T-helper 22 cell (primary cell): ENCODE measurements at regions not wholly inside any gene's neighbourhood (a gene's known extent, or its start where the extent isn't known, plus 50 kb on each side); places are given as distances from the start of the nearest gene placed in this dataset.
"Not testable (repeated sequence)": the region's sequence is repeated elsewhere in the genome, so short reads cannot be mapped to it uniquely, and the experiment has no call there.

ENCODE experiments used
- DNase-seq: peaks from one replicate; pipeline ENCODE4 v3.0.0-alpha.2; 2020; ENCODE audit warnings: low read depth

DNA sequence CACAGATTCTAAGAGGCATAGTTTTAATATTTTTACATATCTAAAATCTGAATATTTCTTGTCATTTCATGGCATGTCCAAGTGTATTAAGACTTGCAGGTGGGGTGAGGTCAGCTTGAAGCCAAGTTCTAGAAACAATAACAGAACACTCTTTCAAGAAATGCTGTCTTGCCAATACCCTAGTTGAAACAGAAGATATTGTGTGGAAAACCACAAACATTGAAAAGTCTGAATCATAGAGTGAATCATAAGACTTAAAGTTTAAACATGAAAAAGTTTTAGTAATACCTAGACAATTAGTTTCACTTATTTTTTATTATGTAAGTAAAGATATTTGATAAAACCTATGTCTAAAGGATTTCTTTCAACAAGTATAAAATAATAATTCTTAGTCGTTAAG is 191.5 kb upstream of the CAND1 start:
- DNase-seq, result no peak

DNA sequence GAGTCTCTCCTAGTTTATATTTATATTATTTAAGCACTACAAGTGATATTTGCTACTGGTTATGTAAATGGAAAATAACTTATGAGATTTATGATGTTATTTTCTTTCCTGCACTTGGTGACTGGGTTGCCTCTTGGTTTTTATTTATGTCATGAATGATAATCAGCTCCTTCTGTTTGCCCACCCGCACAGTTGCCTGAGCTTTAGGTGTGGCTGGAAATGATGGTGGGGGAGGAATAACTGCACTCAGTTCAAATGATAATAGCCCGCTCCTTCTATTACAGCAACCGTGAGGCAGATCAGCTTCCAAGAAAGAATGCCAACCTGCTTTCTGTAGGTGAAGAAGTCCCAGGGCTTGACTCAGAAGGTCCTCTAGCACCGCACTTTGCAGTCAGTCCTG is 190.2 kb upstream of the CAND1 start:
- no peak for DNase-seq

DNA sequence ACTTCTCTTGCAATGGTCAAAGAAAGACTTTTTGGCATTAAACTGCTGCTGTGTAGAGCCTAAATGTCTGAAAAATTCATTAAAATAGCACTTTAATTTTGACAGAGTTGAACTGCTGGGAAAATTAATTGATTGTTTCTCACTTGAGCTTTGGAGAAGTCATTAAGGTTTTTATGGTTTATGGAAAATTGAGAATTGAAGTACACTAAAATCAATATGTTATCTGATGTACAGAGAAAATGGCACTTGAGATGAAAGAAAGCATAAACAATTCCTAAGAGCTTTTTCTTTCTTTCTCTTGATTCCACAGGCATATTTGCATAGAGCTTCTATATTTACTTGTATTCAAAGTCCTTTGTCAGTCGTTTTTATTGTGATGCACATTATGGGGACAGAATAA is 188.5 kb upstream of the CAND1 start:
- no peak for DNase-seq

DNA sequence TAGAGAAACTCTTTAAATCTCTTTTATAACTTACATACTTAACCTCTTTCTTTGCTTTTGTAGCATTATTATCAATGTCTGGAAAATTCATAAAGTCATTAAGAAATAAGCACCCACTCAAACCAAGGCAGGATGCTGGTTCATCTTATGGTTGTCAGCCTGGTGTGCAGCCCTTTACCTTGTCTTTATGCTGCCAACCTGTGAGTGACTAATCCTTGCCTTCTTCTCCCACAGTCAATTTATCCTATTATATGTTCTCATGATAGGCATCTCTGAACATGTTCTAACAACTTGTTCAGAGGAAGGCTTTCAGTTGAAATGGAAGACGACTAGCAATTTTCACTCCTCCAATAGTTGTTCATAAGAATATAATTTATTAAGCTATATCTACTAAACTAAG is 186.9 kb upstream of the CAND1 start:
- no peak for DNase-seq

DNA sequence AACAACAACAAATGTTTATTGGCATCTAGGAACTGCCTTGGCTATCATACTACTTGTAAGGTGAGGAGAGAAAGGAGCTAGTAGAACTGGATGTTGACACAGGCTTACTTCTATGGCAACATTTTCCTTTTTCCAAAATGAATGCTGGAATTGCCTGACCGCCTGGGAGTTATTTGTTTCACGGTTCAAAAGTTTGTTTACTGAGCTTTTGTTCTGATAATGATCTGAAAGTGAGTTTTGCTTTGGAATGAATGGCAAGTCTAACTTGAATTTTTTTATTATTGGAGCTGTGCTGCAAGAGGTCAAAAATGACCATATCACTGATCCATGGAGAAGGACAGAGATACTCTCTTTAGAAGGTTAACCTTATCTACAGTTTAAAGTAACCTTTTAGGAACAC is 183.5 kb upstream of the CAND1 start:
- DNase-seq, result no peak

DNA sequence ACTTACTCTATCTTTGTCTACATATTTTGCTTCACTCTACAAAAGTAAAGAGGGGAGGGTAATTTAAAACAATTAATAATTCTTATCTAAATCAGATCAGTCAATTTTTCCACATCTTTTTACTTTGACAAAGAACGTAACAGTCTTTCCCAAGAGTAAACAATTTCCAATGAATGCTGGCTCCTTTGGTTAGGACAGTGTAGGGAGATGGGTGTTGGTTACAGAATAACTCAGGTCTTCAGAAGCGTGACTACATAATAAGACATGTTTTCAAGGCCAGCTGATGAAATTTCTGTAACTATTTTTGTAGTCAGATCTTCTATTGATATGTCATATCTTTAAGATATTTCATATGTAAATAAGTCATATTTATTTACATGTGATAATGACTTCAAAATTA is 183.0 kb upstream of the CAND1 start:
- DNase-seq, result no peak

DNA sequence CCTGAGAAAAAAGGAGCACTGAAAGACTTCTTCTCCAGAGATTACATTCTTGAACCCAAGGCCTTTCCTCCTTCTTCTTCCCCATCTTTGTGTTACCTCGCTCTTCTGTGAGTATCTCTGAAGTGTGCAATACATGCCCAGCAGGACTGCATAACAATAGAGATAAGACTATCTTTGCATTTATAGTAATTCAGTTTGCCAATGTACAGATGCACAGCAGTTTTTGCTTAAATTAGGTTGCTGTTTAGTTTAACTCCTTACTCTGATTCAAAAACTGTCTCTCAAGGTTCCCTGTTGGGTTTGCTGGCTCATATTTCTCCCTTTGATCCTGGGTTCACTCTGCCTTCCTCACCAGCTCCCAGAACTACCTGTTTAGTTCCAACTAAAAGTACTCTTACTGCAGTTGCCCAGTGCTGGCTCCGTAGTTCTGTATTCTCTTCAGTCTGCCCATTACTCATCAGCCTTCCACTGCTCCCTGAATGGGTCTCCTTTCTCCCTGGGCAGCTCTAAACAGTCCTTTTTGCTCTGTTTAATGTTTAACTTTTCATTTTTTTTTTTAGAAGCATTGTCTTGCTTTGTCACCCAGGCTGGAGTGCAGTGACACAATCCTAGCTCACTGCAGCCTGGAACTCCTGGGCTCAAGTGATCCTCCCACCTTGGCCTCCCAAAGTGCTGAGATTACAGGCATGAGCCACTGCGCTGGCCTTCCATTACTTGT is 180.6 kb upstream of the CAND1 start:
- DNase-seq, result no peak

DNA sequence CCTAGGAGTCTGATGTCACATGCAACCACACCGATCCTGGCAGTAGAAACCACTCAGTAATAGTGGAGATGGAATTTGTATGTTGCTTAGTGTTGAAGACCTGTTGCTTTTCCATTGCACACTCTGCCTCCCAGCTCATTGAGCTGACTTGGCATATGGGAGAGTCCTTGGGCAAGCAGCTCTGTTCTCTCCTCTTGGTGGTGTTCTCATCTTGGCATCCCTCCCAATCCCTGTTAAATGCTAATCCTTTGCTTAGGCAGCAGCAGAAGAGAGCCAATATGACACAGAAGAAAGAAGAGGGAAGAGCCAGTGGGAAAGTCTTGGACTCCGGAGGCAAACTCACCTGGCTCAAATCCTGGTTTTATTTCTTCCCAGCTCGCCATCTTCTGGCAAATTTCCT is 178.0 kb upstream of the CAND1 start:
- no peak for DNase-seq

DNA sequence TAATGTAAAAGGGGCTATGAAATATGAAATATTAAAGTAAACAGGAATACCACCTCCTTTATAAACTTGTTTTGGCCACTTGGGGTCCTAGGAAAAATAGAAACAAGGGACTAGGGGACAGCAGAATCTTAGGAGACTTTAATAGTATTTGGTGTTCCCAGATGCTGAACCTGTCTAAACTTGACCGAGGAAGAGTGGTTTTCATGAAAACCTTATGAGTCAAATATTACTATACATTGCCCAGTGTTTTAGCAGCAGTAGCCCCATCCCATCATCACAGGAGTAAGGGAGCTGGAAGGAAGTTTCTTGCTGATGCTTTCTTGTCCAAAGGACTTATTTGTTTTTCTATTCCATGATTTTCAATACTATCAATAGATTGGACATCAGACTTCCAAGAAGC is 177.5 kb upstream of the CAND1 start:
- DNase-seq, result no peak

DNA sequence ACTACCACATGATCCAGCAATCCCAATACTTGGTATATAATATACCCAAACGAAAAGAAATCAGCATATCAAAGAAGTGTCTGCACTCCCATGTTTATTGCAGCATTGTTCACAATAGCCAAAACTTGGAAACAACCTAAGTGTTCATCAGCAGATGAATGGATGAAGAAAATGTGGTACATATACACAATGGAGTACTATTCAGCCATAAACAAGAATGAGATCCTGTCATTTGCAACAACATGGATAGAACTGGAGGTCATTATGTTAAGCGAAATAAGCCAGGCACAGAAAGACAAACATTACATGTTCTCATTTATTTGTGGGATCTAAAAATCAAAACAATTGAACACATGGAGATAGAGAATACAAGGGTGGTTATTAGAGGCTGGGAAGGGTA is 176.2 kb upstream of the CAND1 start:
- not testable (repeated sequence) for DNase-seq

DNA sequence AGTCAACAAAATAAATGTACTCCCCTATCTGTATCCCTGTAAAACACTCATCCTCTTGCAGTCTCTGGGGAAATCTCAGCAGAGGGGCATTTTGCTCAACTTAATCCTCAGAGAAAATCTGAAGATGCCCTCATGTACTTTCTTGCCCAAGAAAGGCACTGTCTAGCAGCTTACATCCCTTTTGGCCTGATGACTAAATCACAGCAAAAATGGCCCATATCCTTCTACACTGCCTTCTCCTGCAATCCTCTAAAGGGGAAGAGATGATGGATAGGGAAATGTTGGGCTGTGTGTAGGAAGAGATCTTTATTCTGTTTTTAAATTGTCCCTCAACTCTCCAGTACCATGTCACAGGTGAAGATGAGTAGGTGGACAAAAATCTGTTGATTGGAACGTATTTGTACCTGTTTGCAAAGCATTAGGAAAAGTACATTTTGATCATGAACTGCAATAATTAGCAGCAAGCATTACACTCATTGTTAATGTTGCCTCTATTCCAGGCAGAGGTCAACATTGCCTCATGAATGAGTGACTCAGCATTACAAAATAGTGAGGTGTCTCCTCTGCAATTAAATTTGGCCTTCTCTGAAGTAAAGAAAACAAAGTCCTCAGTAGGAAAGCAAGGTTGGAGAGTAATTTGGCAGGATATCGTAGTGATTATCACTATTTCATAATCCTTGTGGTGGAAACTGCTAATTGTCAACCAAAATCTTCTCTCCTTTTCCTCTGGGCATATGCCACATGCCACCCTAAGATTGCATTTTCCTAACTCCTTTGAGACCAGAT is 172.4 kb upstream of the CAND1 start:
- DNase-seq, result no peak

DNA sequence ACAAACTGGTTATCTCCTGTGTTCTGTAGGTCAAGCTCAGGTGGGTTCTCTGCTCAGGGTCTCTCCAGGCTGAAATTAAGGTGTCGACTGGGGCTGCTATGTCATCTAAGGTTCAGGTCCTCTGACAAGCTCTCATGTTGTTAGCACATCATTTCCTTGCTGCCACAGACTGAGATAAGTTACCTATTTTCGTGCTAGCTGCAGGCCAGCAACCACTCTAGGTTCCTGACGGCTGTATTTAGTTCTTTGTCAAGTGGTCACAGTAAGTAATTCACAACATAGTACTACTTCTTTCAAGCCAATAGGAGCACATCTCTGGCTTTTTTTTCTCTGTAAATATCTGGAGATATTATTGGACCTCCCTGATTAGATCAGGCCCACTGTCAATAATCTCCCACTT is 169.3 kb upstream of the CAND1 start:
- DNase-seq, result no peak

DNA sequence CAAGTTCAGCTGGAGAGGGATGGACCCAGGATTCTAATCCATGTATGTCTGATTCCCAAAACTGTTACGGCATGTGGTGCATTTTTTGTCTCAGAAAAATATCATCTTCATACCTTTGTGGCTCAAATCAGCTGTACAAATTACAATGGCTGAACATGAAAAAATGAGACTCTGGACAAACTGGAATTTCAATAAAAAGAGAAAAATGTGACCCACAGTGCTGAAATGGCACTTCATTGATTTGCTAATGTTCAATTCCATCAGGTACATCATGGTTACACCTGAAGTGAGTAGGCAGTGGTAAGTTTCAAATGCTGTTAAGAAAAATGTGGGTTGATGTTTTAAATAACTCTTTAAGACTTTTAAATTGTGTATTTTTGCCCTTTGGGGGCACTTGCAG is 165.6 kb upstream of the CAND1 start:
- DNase-seq, result no peak

DNA sequence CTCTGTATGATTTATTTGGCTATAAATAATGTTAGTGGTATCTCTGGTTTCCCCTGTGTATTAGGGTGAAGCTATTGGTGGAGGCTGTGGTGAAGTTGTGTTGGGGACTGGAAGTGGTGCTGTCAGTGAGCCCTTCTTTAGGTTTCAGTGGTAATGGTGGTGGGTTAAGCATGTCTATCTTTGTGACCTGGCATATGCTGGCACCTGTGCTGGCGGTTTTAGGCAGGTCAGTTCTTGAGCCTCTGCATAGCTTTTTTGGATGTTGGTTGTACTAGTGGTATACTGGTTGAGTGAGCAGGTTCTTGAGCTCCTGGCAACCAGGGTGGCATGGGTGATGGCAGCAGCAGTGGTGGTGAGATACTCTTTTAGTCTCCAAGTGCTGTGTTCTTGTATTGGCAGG is 161.9 kb upstream of the CAND1 start:
- DNase-seq, result no peak

DNA sequence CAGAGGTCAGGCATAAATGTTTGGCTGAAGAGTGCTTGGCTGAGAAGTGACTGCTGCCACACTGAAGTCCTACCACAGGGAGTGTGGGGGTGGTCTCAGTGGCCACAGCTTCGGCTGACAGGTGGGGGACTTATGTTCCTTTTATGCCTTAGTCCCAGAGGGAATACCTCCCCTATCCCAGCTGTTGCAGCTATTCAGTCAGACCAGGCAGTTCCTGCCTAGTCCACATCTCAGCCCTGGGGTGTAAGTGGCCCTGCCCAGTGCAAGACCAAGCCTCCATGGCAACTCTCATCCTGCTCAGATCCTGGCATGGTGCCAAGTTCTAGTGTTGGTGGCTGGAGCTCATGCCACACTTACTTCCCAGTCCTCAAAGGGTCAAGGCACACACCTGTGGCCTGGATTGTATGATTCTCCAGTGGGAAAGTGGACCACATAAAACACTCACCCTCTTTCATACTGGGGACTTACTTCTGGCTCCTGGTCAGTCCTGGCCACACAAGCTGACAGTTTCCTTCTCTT is 161.3 kb upstream of the CAND1 start:
- DNase-seq, result no peak

DNA sequence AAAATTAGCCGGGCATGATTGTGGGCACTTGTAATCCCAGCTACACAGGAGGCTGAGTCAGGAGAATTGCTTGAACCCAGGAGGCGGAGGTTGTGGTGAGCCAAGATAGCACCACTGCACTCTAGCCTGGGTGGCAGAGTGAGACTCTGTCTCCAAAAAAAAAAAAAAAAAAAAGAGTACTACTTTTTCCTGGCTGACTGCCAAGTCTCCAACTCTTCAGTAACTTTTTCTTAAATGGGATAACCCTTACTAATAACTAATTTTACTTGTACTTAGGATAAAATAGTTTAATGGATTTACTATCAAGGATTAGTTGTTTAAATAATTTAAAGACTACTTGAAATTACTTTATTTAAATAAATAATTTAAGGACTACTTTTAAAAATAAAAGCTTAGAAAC is 158.8 kb upstream of the CAND1 start:
- DNase-seq, result not testable (repeated sequence)

DNA sequence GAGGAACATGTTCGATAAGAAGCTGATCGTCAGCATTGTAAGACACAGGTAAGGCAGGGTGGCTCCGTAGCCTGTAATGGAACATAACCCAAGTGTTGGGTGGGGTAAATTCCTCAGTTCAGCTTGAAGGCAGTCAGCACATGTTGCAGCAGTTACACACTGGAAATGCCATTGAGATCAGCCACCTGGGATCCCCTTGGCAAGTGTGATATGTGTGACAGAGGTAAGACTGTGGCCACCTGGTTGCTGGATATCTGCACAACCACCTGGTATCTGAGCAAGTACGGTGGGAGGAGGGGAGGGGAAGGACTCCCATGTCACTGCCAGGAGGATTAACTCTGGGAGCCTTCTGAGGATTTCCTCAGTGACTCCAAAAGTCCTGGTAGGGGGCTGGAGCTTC is 158.0 kb upstream of the CAND1 start:
- DNase-seq, result no peak

DNA sequence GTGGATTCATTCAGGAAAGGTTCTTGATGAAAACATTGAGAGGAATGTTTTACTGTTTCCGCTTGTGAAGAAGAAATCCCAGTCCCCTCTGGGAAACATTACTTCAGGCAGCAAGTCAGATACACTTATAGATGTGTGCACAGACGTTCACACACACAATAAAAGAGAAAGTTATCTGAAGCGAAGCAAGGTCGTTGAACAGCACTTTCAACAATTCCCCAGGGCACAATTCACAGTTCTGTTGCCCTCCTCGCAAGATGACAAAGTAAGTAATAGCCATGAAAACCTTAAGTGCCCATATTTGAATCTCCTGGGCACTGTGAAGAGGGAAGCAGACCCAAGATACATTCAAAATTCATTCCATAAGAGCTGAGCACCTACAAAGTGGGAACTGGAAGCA is 156.6 kb upstream of the CAND1 start:
- no peak for DNase-seq

DNA sequence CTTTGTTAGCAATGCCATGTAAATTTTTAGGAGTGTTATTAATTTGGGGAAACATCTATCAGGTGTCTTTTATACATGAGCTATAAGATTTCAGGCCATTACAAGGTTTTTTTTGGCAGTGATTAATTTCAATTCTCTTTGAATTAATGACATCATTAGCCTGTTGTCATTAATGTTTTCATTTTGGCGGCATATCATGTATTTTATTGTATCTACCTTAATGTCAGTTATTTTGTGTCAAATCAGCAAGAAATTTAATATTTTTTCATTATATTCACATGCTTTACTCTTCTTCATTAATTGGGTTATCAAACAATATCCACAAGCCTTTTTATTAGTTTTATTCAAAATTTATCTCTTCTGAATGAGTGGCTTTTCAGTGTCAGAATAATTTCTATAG is 153.0 kb upstream of the CAND1 start:
- no peak for DNase-seq

DNA sequence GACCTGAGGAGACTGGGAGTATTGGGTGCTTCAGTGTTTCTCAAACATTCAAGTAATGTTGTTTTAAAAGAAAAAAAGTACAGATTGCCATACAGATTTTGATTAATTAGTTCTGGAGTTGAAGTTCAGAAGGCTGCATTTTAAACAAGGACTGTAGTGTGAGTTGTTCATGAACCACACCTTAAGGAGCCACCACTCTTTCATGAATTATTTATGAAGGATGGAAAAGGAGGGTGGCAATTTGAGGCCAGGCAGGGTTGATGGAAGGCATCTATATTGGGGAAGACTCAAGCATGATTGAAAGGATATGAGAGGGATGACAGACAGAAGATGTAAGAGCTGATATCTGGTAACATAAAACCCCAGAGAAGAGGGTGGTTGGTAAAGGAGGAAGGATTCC is 146.6 kb upstream of the CAND1 start:
- DNase-seq, result no peak

DNA sequence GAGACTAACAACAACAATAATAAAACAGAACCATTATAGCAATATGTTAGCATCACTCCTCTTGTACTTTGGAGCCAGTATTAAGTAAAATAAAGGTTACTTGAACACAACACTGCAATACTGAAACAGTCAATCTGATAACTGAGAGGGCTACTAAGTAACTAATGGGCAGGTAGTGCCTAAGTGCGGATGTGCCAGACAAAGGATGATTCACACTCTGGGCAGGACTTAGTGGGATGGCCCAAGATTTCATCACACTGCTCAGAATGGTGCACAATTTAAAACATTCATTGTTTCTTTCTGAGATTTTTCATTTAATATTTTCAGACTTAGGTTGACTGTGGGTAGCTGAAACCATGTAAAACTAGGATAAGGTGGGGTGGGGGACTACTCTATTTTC is 131.9 kb upstream of the CAND1 start:
- no peak for DNase-seq

DNA sequence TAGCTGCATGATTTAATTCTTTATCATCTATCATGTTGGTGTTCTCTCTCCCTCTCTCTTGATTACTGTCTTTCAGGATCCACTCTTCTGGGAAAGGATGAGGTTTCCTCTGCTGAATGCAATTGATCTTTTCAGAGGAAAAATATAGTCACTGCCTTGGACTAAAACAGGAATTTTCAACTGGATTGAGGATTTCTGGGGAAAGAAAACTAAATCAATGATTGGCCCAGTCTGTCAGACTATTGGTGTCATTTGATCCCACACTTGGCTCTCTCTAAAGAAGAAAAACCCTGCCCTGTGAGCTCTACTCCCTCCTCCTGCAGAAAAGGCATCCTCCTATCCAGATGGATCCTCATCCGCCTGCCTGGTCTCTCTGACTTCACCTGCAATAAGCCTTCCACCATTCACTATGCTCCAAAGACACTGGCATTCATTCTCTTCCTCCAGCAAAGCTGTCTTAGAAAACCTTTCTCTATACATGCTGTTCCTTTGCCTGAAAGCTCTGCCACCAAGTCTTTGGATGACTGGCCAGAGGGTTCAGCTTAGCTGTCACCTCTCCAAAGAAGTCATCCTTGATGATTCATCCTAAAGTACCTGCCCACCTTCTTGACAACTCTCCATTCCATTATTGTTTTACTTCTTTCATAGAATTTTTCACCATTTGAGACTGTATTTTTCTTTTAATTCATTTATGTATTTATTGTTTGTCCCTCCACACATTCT is 127.7 kb upstream of the CAND1 start:
- no peak for DNase-seq

DNA sequence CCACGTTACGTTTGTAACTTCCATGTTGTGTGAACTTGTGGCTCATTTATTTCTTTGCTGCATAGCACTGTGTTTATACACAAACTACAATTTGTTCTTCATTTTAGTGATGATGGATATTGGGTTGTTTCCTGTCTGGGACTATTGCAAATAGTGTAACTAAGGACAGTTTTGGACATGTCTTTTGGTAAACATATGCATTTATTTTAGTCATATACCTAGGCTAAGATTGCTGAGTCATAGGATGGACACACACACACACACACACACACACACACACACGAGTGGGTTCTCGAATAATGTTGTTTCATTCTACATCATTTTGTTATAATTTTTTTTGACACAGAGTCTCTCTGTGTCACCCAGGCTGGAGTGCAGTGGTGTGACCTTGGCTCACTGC is 123.5 kb upstream of the CAND1 start:
- DNase-seq, result no peak
